Mucosa of descending colon (tissue), 3 donors: ENCODE measurements at regions not wholly inside any gene's neighbourhood (a gene's known extent, or its start where the extent isn't known, plus 50 kb on each side); places are given as distances from the start of the nearest gene placed in this dataset.

Experiments used
- ATAC-seq: fragments of 200-7000 bp; cut with Tn5 transposase; one replicate; pipeline ENCODE4 v1.9.1; 2020; ENCODE audit warnings: mild to moderate bottlenecking, moderate library complexity
- DNase-seq, 3 donors: peaks; one replicate each; pipeline ENCODE4 v3.0.0-alpha.2; 2020
- H3K36me3 ChIP-seq: fragments of 200-600 bp; one replicate; pipeline ENCODE4 v1.8.0; 2021; ENCODE audit warnings: low read depth, mild to moderate bottlenecking
- H3K4me1 ChIP-seq: fragments of 200-600 bp; one replicate; pipeline ENCODE4 v1.8.0; 2021; ENCODE audit warnings: low read depth, mild to moderate bottlenecking
- H3K4me3 ChIP-seq: fragments of 200-600 bp; one replicate; pipeline ENCODE4 v1.8.0; 2021; ENCODE audit warnings: mild to moderate bottlenecking
- H3K9me3 ChIP-seq: fragments of 200-600 bp; one replicate; pipeline ENCODE4 v1.8.0; 2021; ENCODE audit warnings: mild to moderate bottlenecking
- intact Hi-C, 2 donors: fragments of 100-400 bp; cut with DNase I in 1 of 2; cut with micrococcal nuclease in 1 of 2; formaldehyde crosslinking; loops; one replicate each; pipeline versions ENCODE4 v1.11.0 to v1.11.1; 2022; cut with DNase I, micrococcal nuclease
- TF ChIP-seq, protein P1 (sequence below): fragments of 200-600 bp; IDR thresholded peaks from one replicate; pipeline ENCODE4 v1.8.0; 2022; ENCODE audit warnings: antibody characterized with exemption, mild to moderate bottlenecking
- donor health status: DM: no; HTN: no; CAD: no; lungs with moderate emphysema.
- donor health status: DM: no; HTN: no; CAD: no.
- donor health status: DM: no; HTN: yes; CAD: no.

DNA sequence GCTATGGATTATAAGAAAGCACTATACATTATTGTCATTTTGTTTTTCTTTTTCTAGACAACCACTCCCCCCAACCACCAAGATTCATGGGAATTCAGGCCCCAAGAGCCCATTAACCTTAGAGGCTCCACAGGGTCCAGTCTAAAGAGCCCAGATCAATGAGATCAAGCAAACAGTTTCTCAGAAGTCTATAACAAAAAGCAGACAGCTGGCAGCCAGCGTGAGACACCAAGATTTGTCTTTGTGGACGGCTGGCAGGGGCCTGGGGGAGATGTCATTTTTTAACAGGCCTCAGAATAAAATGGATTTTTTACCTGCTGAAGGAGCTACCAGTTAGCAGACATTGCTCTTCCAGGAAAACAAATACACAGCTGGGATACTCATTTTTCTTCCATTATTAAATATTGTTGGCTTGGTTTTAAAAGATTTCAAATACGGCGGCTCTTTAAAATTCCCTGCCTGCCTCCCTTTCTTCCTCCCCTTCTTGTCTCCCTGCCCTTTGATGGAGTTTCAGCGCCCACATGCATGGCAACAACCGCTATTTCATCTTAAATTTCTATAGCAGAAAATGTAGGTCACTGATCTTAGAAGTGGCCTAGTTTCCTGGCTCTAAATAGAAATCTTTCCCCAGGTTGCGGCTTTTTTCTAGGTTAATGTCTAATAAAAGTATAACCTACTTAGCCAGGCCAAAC lies 130.6 kb downstream of the FAM174B start:
- Histone ChIP-seq H3K36me3 (no peaks in the 10 kb centered on the region), H3K4me3 (no peak overlapping the region), H3K4me1 (no peaks in the 10 kb centered on the region), H3K9me3 (no peaks in the 10 kb centered on the region)
- TF ChIP-seq, protein P1, sequence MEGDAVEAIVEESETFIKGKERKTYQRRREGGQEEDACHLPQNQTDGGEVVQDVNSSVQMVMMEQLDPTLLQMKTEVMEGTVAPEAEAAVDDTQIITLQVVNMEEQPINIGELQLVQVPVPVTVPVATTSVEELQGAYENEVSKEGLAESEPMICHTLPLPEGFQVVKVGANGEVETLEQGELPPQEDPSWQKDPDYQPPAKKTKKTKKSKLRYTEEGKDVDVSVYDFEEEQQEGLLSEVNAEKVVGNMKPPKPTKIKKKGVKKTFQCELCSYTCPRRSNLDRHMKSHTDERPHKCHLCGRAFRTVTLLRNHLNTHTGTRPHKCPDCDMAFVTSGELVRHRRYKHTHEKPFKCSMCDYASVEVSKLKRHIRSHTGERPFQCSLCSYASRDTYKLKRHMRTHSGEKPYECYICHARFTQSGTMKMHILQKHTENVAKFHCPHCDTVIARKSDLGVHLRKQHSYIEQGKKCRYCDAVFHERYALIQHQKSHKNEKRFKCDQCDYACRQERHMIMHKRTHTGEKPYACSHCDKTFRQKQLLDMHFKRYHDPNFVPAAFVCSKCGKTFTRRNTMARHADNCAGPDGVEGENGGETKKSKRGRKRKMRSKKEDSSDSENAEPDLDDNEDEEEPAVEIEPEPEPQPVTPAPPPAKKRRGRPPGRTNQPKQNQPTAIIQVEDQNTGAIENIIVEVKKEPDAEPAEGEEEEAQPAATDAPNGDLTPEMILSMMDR: no peak
- DNase-seq (no peak), ATAC-seq (no peak)
- intact Hi-C loops: loop anchor here (10.0 kb wide), 2 partner anchors 160 to 190 kb away; no protein-coding TSS in a partner anchor

DNA sequence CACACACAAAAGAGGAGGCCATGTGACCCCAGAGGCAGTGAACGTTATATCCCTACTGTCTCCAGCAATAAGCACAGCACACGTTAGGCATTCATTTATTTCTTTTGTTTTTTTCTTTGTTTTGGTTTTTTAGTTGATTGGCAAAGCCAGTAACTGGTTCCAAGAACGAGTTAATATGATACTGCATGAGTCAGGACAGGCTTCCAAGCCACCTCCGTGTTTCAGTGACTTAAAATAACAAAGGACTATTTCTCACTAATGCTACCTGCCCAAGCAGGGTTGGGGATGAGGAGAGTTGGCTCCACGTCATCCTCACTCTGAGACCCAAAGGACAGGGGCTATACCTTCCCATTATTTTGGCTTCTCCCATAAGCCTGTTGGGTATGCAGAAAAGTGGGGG lies 130.5 kb downstream of the ST8SIA2 start:
- Histone ChIP-seq H3K4me1 (no peaks in the 10 kb centered on the region), H3K36me3 (no peaks in the 10 kb centered on the region), H3K4me3 (no peak overlapping the region), H3K9me3 (no peaks in the 10 kb centered on the region)
- intact Hi-C loops: loop anchor here (10.0 kb wide), 2 partner anchors 161 to 191 kb away; no protein-coding TSS in a partner anchor
- TF ChIP-seq, protein P1: no peak
- DNase-seq: no peak
- ATAC-seq: no peak

DNA sequence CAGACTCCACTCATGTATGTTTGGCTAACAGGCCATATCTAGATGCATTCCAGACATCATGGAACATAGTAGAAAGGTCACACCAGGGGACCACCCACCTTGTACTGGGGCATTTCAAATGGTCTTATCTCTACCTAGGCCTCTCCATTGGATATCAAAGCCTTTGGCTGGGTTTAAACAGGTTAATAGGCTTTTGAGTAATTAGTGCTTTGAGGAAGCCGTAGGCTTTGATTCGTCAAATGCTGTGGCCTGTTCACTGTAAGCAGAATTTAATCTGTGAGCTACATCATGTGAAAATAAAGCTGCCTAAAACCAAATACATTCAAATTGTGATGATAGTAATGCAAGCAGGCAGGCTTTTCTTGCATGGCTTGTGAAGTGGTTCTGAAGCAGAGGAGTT lies 129.5 kb downstream of the ST8SIA2 start:
- Histone ChIP-seq H3K4me3 (no peak overlapping the region), H3K4me1 (no peaks in the 10 kb centered on the region), H3K36me3 (no peaks in the 10 kb centered on the region), H3K9me3 (no peaks in the 10 kb centered on the region)
- ATAC-seq (no peak), DNase-seq (no peak)
- TF ChIP-seq, protein P1: no peak
- intact Hi-C loops: loop anchor here (10.0 kb wide), 2 partner anchors 162 to 192 kb away; no protein-coding TSS in a partner anchor

DNA sequence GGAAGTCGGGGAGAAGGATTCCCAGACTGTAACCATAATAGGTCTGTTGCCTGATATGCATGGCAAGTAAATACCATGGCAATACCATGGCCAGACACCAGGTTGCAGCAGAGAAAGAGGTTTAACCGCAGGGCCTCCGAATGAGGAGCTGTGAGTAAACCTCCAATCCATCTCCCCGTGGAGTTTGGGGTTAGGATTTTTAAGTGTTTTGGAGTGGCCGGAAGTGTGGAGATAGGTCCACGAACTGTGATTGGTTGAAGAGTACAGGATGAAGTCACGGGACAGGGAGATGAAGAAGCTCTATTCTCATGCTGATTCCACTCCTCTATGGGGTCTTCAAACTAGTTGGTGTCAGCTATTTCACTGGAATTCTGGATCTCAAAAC lies 127.9 kb downstream of the ST8SIA2 start:
- Histone ChIP-seq H3K4me1 (no peaks in the 10 kb centered on the region), H3K4me3 (no peak overlapping the region), H3K36me3 (no peaks in the 10 kb centered on the region), H3K9me3 (no peaks in the 10 kb centered on the region)
- ATAC-seq (peak; percentile 89), DNase-seq (peak in 2 of 3 donors; percentile 59 to 89)
- TF ChIP-seq, protein P1: peak; percentile 57
- intact Hi-C loops: loop anchor here (10.0 kb wide), 2 partner anchors 163 to 193 kb away; no protein-coding TSS in a partner anchor

DNA sequence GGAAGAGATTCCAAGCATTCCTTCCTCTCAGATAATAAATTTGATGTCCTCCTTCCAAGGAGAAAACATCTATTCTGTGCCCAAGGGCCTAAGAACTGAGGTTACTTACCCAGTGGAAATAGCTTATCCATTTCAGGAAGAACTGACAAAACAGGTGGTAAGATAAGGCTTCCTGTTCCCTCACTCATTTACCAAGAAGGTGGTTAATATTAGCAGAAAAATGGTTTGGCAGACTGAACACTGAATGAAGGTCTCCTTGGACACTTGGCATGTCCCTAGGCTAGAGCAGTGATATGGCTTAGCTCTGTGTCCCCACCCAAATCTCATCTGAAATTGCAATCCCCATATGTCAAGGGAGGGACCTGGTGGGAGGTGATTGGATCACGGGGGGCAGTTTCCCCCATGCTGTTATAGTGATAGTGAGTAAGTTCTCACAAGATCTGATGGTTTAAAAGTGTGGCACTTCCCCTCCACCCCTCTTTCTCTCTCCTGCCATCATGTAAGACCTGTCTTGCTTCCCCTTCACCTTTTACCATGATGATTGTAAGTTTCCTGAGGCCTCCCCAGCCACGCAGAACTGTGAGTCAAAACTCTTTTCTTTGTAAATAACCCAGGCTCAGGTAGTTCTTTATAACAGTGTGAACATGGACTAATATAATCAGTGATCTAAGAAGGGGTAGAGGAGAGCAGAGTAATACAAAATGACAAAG lies 127.4 kb downstream of the ST8SIA2 start:
- ATAC-seq (no peak), DNase-seq (no peak)
- TF ChIP-seq, protein P1: no peak
- Histone ChIP-seq H3K9me3 (no peaks in the 10 kb centered on the region), H3K36me3 (no peaks in the 10 kb centered on the region), H3K4me3 (no peak overlapping the region), H3K4me1 (no peaks in the 10 kb centered on the region)
- intact Hi-C loops: loop anchor here (10.0 kb wide), 2 partner anchors 164 to 194 kb away; no protein-coding TSS in a partner anchor
